ENCODE measurements at regions not wholly inside any gene's neighbourhood (a gene's known extent, or its start where the extent isn't known, plus 50 kb on each side); places are given as distances from the start of the nearest gene placed in this dataset.

DNA sequence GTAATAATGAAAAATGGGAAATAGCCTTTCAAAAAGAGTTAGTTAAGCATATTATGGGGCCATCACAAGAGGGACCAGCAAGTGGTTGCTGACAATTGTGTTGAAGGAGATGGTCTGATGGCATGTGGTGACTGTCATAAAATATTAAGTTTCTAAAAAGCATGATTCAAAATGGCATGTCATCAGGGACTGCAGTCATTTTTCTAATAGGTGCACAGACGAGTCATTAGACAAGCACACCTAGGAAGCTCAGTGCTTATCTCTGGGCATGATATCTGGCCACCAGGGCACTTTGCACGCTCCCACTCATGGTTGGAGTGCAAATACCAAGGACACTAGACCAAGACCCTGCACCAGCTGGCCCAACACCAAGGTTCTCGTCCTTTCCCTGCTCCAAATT, 226.5 kb downstream of the ANKRD60 start:
- H3K4me1 Mint-ChIP-seq (ENCODE audit: unreplicated experiment) = peaks cover 7% of the 10 kb centered on the region
- H3K9me3 Mint-ChIP-seq = no peaks in the 10 kb centered on the region
- no peak overlapping the region for H3K4me3 Mint-ChIP-seq
- no peak overlapping the region for H3K27ac Mint-ChIP-seq
- peaks cover 9% of the 10 kb centered on the region for H3K27me3 Mint-ChIP-seq
- DNase-seq (ENCODE audit: extremely low spot score, unreplicated experiment) = no peak
- no peak for TF ChIP-seq CTCF (conservative IDR thresholded peaks at IDR 0.05)
- H3K36me3 Mint-ChIP-seq = no peaks in the 10 kb centered on the region

DNA sequence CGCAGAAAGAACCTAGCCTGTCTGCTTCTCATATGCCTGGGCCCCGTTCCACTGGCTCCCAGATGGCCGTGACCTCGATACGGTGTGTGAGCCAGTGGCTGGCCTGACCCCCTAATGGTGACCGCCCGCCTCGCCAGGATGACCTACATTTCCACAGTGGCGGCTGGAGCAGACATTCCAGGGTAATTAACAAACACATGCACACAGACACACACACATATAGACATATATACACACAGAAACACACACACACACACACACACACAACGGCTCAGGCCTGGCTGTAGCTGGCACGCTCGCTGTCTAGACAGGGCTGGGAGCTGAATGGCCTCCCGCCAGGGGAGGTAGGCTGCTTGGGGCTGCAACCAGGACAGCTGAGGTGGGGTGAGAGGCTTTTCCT, 227.1 kb downstream of the ANKRD60 start:
- DNase-seq (ENCODE audit: extremely low spot score, unreplicated experiment) = no peak
- Mint-ChIP-seq H3K36me3 (no peaks in the 10 kb centered on the region), H3K27me3 (peaks cover 9% of the 10 kb centered on the region), H3K9me3 (no peaks in the 10 kb centered on the region), H3K4me1 (ENCODE audit: unreplicated experiment) (peaks cover 10% of the 10 kb centered on the region), H3K4me3 (no peak overlapping the region), H3K27ac (no peak overlapping the region)
- TF ChIP-seq CTCF (conservative IDR thresholded peaks at IDR 0.05) = no peak

DNA sequence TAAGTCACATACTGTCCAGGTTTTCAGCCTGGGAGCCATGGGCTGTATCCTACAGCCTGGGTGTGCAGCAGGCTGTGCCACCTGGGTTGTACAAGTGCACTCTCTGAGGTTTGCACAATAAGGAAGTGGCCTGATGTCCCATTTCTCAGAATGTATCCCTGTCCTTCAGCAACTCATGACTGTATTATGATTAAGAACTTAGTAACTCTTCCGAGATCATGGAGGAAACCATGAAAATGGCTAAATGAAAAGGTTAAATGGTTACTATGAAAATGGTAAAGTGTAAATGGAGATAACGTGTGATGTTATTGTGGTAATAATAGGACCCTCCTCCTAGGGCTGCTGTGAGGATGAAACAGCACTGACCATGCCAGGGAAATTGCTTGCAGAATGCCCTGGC, 227.6 kb downstream of the ANKRD60 start:
- TF ChIP-seq CTCF (conservative IDR thresholded peaks at IDR 0.05) = no peak
- Mint-ChIP-seq H3K4me1 (ENCODE audit: unreplicated experiment) (peaks cover 10% of the 10 kb centered on the region), H3K4me3 (no peak overlapping the region), H3K9me3 (no peaks in the 10 kb centered on the region), H3K27ac (no peak overlapping the region), H3K36me3 (no peaks in the 10 kb centered on the region), H3K27me3 (peaks cover 9% of the 10 kb centered on the region)
- no peak for DNase-seq (ENCODE audit: extremely low spot score, unreplicated experiment)

- H3K36me3 Mint-ChIP-seq = no peaks in the 10 kb centered on the region
- no peak overlapping the region for H3K27ac Mint-ChIP-seq
- no peak overlapping the region for H3K4me3 Mint-ChIP-seq
- no peak for DNase-seq (ENCODE audit: extremely low spot score, unreplicated experiment)
- TF ChIP-seq CTCF (conservative IDR thresholded peaks at IDR 0.05) = no peak
- H3K9me3 Mint-ChIP-seq = no peaks in the 10 kb centered on the region
- peaks cover 10% of the 10 kb centered on the region for H3K4me1 Mint-ChIP-seq (ENCODE audit: unreplicated experiment)
- peaks cover 9% of the 10 kb centered on the region for H3K27me3 Mint-ChIP-seq
These were observed 228.9 kb downstream of the ANKRD60 start for GRCh38 chr20:57999465-58000111.

DNA sequence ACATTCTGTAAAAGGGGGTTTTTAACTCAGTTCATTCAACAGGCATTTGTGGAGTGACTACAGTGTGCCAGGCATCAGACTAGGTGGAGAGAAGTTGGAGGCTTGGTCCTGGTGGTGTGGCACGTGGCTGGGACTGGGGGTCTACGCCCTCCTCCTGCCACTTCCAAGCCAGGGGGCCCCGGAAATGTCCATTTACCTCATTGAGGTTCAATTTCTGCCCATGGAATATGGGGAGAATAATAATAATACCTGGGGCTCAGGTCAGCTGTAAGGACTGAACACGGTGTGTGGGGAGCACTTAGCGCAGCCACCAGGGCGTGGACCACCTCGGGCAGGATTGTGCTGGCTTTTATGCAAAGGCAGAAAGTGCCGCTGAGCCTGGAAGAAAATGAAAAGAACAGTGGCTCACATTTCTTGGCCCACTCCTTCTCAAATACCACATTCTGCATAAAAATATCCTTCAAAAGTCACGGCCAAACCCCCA, 229.4 kb downstream of the ANKRD60 start:
- H3K9me3 Mint-ChIP-seq = no peaks in the 10 kb centered on the region
- no peak overlapping the region for H3K27ac Mint-ChIP-seq
- H3K36me3 Mint-ChIP-seq = no peaks in the 10 kb centered on the region
- peaks cover 9% of the 10 kb centered on the region for H3K27me3 Mint-ChIP-seq
- no peak for TF ChIP-seq CTCF (conservative IDR thresholded peaks at IDR 0.05)
- no peak overlapping the region for H3K4me3 Mint-ChIP-seq
- H3K4me1 Mint-ChIP-seq (ENCODE audit: unreplicated experiment) = peaks cover 10% of the 10 kb centered on the region
- DNase-seq (ENCODE audit: extremely low spot score, unreplicated experiment) = no peak

All from type B pancreatic cell (in vitro differentiated cells).